HG02938 (cell line): ENCODE measurements at regions not wholly inside any gene's neighbourhood (a gene's known extent, or its start where the extent isn't known, plus 50 kb on each side); places are given as distances from the start of the nearest gene placed in this dataset.
"Not testable (repeated sequence)": the region's sequence is repeated elsewhere in the genome, so short reads cannot be mapped to it uniquely, and the experiment has no call there.

Experiments used
- ATAC-seq: cut with Tn5 transposase; IDR thresholded peaks from one replicate; pipeline ENCODE4 v1.9.1; 2021; ENCODE audit warnings: mild to moderate bottlenecking, moderate library complexity; ENCODE audit not compliant: unreplicated experiment

GRCh38 chr1:195851804-195852203 lies 756.4 kb downstream of the KCNT2 start:
- no peak for ATAC-seq

GRCh38 chr1:195851016-195851601 lies 757.1 kb downstream of the KCNT2 start:
- no peak for ATAC-seq

- ATAC-seq = no peak
Observed at GRCh38 chr1:195849180-195849579, 759.1 kb downstream of the KCNT2 start.

GRCh38 chr1:195847957-195848875 lies 760.0 kb downstream of the KCNT2 start:
- ATAC-seq = not testable (repeated sequence)

GRCh38 chr1:195831789-195832188 lies 776.5 kb downstream of the KCNT2 start:
- no peak for ATAC-seq

- no peak for ATAC-seq
Observed at GRCh38 chr1:195828325-195828724, 779.9 kb downstream of the KCNT2 start.

GRCh38 chr1:195820925-195821324 lies 787.3 kb downstream of the KCNT2 start:
- ATAC-seq = no peak

- no peak for ATAC-seq
Observed at GRCh38 chr1:195806060-195806459, 802.2 kb downstream of the KCNT2 start.

GRCh38 chr1:195804547-195804946 lies 803.7 kb downstream of the KCNT2 start:
- no peak for ATAC-seq

- no peak for ATAC-seq
Observed at GRCh38 chr1:195799016-195799415, 809.2 kb downstream of the KCNT2 start.

GRCh38 chr1:195794225-195794624 lies 814.0 kb downstream of the KCNT2 start:
- no peak for ATAC-seq

GRCh38 chr1:195791796-195792195 lies 816.4 kb downstream of the KCNT2 start:
- no peak for ATAC-seq

- no peak for ATAC-seq
Observed at GRCh38 chr1:195790514-195791168, 817.6 kb downstream of the KCNT2 start.

GRCh38 chr1:195789321-195789720 lies 818.9 kb downstream of the KCNT2 start:
- no peak for ATAC-seq

- no peak for ATAC-seq
Observed at GRCh38 chr1:195788721-195789120, 819.5 kb downstream of the KCNT2 start.

- ATAC-seq = no peak
Observed at GRCh38 chr1:195785830-195786229, 822.4 kb downstream of the KCNT2 start.

- ATAC-seq = no peak
Observed at GRCh38 chr1:195773931-195774330, 834.3 kb downstream of the KCNT2 start.

GRCh38 chr1:195769461-195769860 lies 838.8 kb downstream of the KCNT2 start:
- ATAC-seq = no peak

- ATAC-seq = no peak
Observed at GRCh38 chr1:195768936-195769335, 839.3 kb downstream of the KCNT2 start.

- ATAC-seq = no peak
Observed at GRCh38 chr1:195768377-195768776, 839.9 kb downstream of the KCNT2 start.

- ATAC-seq = no peak
Observed at GRCh38 chr1:195766709-195767108, 841.5 kb downstream of the KCNT2 start.

GRCh38 chr1:195765099-195765498 lies 843.1 kb downstream of the KCNT2 start:
- ATAC-seq = no peak
